CD8-positive, alpha-beta memory T cell (primary cell): ENCODE measurements at regions not wholly inside any gene's neighbourhood (a gene's known extent, or its start where the extent isn't known, plus 50 kb on each side); places are given as distances from the start of the nearest gene placed in this dataset.

Source experiments
- CTCF ChIA-PET: fragments of 350-600 bp; sonication (Branson Sonifier 250); formaldehyde crosslinking; loops from one replicate; lab custom pipeline; 2021; ENCODE audit warnings: antibody characterized with exemption; lab: Charles Lee
- POLR2A ChIA-PET: fragments of 350-600 bp; sonication (Branson Sonifier 250); formaldehyde crosslinking; loops from one replicate; lab custom pipeline; 2021; ENCODE audit warnings: antibody characterized with exemption; lab: Charles Lee
- DNase-seq, 5 donors: peaks; one replicate each; pipeline versions ENCODE4 v3.0.0 to v3.0.0-alpha.2; 2020 to 2022; ENCODE audit warnings: mixed read lengths in 1 of 5
- H3K27ac ChIP-seq: one replicate; pipeline ENCODE4 v1.7.0; 2013; ENCODE audit warnings: low read depth, mild to moderate bottlenecking, low read length, moderate library complexity
- H3K27me3 ChIP-seq: 2 replicates; pipeline ENCODE4 v1.7.0; 2013; ENCODE audit warnings: low read length, mild to moderate bottlenecking; ENCODE audit not compliant: insufficient read depth, poor library complexity, severe bottlenecking
- H3K36me3 ChIP-seq: 2 replicates; pipeline ENCODE4 v1.7.0; 2013; ENCODE audit warnings: mild to moderate bottlenecking, low read length, moderate library complexity; ENCODE audit not compliant: insufficient read depth
- H3K4me1 ChIP-seq: 2 replicates; pipeline ENCODE4 v1.7.0; 2013; ENCODE audit warnings: mild to moderate bottlenecking, low read length, moderate library complexity; ENCODE audit not compliant: insufficient read depth
- H3K4me3 ChIP-seq: 2 replicates; pipeline ENCODE4 v1.7.0; 2013; ENCODE audit warnings: mild to moderate bottlenecking, low read length
- H3K9me3 ChIP-seq: 2 replicates; pipeline ENCODE4 v1.7.0; 2013; ENCODE audit warnings: mild to moderate bottlenecking, low read length
- H3K27ac Mint-ChIP-seq, 8 donors: one replicate each; pipeline ENCODE4 v1.8.0; 2020 to 2021; ENCODE audit warnings: mixed read lengths in 8 of 8, mild to moderate bottlenecking in 6 of 8, inconsistent platforms in 3 of 8, moderate library complexity in 3 of 8
- H3K27me3 Mint-ChIP-seq, 2 donors: one replicate each; pipeline ENCODE4 v1.8.0; 2020 to 2021; ENCODE audit warnings: mixed read lengths in 2 of 2, mild to moderate bottlenecking in 1 of 2, moderate library complexity in 1 of 2
- H3K36me3 Mint-ChIP-seq, 3 donors: one replicate each; pipeline ENCODE4 v1.8.0; 2020 to 2021; ENCODE audit warnings: mixed read lengths in 3 of 3, inconsistent platforms in 1 of 3, mild to moderate bottlenecking in 1 of 3
- H3K4me1 Mint-ChIP-seq, 3 donors: one replicate each; pipeline ENCODE4 v1.8.0; 2020 to 2021; ENCODE audit warnings: mixed read lengths in 3 of 3, inconsistent platforms in 1 of 3, mild to moderate bottlenecking in 1 of 3
- H3K4me3 Mint-ChIP-seq, 7 donors: one replicate each; pipeline ENCODE4 v1.8.0; 2020 to 2021; ENCODE audit warnings: mixed read lengths in 7 of 7, mild to moderate bottlenecking in 6 of 7, moderate library complexity in 4 of 7, inconsistent platforms in 2 of 7
- H3K9me3 Mint-ChIP-seq, 5 donors: one replicate each; pipeline ENCODE4 v1.8.0; 2020 to 2022; ENCODE audit warnings: mixed read lengths in 5 of 5, mild to moderate bottlenecking in 3 of 5, moderate library complexity in 2 of 5, inconsistent platforms in 1 of 5

DNA sequence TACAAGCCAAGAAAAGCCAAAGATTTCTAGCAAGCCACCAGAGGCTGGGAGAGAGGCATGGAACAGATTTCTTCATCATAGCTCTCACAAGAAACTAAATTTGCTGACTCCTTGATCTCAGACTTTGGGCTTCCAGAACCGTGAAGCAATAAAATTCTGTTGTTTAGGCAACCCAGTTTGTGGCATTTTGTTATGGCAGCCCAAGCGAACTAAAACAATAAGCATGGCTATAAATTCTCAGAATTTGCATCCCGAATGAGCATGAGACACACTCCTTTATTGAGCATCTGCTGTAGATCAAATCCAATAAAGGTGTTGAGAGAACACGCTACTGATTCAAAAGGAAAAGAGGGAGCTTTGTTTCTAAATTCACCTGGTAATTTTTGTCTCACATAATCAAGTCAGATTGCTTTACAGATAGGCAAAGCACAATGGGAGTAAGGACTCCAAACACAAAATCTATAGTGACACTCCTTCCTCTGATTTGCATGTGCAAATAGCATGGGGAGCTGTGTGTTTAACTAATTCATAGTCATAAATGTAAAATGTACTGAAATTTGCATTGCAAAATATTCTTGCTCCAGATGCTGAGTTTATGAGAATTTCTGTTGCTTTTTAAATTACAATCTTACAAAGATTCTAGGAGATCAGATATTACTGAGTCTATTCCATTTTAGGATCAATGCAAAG lies 308.7 kb downstream of the MED10 start:
- ChIA-PET CTCF (no interaction called here), POLR2A (no interaction called here)
- no peaks in the 10 kb centered on the region for H3K36me3 Mint-ChIP-seq

DNA sequence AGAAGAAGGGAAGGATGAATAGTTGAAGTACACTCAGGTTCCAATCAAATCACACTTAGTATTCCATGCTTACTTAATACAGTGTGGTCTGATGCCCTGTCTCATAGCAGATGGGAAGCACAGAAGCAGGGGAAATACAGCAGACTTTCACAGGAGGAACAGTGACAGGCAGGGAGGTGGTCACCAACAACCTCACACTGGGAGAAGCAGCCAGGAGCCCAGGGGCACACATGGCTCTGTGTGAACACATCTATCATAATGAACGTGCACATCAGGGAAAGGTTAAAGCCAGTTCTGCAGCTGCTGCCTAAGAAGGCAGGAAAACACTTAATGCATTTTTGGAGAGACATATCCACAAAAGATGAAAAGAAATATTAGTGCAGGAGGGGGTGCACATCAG lies 312.3 kb downstream of the MED10 start:
- Histone ChIP-seq H3K27me3 (no peaks in the 10 kb centered on the region), H3K4me1 (no peaks in the 10 kb centered on the region), H3K36me3 (no peaks in the 10 kb centered on the region), H3K9me3 (no peaks in the 10 kb centered on the region), H3K27ac (no peak overlapping the region), H3K4me3 (no peak overlapping the region)
- no peak for DNase-seq
- H3K4me3 Mint-ChIP-seq, result no peak overlapping the region
- ChIA-PET CTCF (no interaction called here), POLR2A (no interaction called here)
- H3K36me3 Mint-ChIP-seq, result no peaks in the 10 kb centered on the region
- no peak overlapping the region for H3K27ac Mint-ChIP-seq
- no peaks in the 10 kb centered on the region for H3K4me1 Mint-ChIP-seq
- H3K9me3 Mint-ChIP-seq, result peaks cover 0 to 4% (median 0%) of the 10 kb centered on the region in 5 donors
- H3K27me3 Mint-ChIP-seq, result peaks cover 0 to 3% of the 10 kb centered on the region in 2 donors

More for the DNA sequence above, 308.7 kb downstream of the MED10 start:
- no peaks in the 10 kb centered on the region for H3K27me3 ChIP-seq
- H3K36me3 ChIP-seq, result no peaks in the 10 kb centered on the region
- Mint-ChIP-seq H3K4me1 (no peaks in the 10 kb centered on the region), H3K27ac (no peak overlapping the region), H3K4me3 (no peak overlapping the region), H3K27me3 (peaks cover 3 to 4% of the 10 kb centered on the region in 2 donors), H3K9me3 (peaks cover 0 to 5% (median 0%) of the 10 kb centered on the region in 5 donors)
- H3K4me3 ChIP-seq, result no peak overlapping the region
- DNase-seq, result no peak
- H3K27ac ChIP-seq, result no peak overlapping the region
- H3K9me3 ChIP-seq, result no peaks in the 10 kb centered on the region
- no peaks in the 10 kb centered on the region for H3K4me1 ChIP-seq

DNA sequence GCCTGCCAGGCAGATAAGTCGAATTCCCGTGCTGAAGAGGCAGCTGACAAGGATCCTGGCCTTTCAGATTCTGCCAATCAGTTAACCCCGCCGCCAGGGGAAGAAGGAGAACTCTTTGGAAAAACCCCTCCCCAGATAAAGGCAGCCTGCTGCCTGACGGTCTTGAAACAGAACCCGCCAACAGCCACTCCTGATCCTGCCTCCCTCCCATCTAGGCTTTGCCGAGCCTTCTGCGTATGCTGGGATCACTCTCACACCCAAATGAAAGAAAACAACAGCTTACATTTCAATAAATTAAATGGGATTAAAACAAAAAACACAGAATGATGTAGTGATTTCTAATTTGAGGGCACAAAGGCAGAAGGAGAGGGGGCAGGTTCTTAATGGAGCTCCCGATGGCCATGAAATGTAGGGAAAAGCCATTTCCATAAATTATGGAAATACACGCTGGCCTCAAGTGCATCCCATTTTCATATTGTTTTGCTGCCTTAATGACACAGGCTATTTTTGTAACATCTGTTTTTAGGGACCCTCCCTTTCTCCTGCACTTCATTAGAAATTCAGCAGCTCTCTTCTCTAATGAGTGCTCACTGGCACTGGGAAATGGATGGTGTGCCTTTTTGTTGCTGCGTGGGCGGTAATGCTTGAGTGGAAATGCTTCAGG lies 319.1 kb downstream of the MED10 start:
- Histone ChIP-seq H3K27me3 (no peaks in the 10 kb centered on the region), H3K9me3 (no peaks in the 10 kb centered on the region), H3K36me3 (no peaks in the 10 kb centered on the region), H3K4me3 (no peak overlapping the region), H3K27ac (no peak overlapping the region), H3K4me1 (no peaks in the 10 kb centered on the region)
- H3K9me3 Mint-ChIP-seq, result peaks cover 0 to 4% (median 0%) of the 10 kb centered on the region in 5 donors
- ChIA-PET CTCF (no interaction called here), POLR2A (no interaction called here)
- H3K4me1 Mint-ChIP-seq, result no peaks in the 10 kb centered on the region
- no peaks in the 10 kb centered on the region for H3K36me3 Mint-ChIP-seq
- H3K27ac Mint-ChIP-seq, result no peak overlapping the region
- no peak overlapping the region for H3K4me3 Mint-ChIP-seq
- no peak for DNase-seq
- H3K27me3 Mint-ChIP-seq, result no peaks in the 10 kb centered on the region

DNA sequence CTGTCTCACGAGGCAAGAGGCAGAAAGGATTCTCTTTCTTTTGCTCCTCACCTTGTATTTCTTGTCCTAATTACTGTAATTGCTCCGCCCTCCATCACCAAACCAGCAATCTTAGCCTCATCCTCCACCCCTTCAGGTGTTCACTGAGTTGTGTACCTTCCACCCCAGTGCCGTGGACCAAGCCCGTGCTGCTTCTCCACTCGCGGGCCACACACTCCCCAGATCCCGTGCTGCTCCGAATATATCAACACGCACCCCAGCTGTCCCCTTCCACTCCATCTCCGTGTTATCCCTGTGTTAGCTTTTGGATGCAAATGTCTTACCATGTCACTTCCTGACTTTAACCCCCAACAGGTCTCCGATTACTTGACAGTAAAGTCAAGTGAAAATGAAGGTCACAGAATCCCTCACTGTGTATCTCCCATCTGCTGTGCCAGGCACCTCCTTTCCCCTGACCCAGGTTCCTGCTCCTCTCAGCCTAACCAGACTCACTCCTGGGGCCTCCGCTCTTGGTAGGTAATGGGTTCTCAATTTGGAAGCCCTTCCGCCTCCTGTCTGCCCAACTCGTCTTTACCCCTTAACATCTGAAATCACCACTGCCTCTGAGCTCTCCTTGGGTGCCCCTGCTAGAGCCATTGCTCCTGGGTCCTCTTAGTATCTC lies 320.2 kb downstream of the MED10 start:
- H3K4me3 ChIP-seq, result no peak overlapping the region
- ChIA-PET CTCF (no interaction called here), POLR2A (no interaction called here)
- H3K9me3 ChIP-seq, result no peaks in the 10 kb centered on the region
- DNase-seq, result no peak
- Mint-ChIP-seq H3K4me3 (no peak overlapping the region), H3K4me1 (no peaks in the 10 kb centered on the region), H3K27ac (no peak overlapping the region), H3K27me3 (no peaks in the 10 kb centered on the region), H3K9me3 (peaks cover 0 to 4% (median 0%) of the 10 kb centered on the region in 5 donors), H3K36me3 (no peaks in the 10 kb centered on the region)
- no peaks in the 10 kb centered on the region for H3K27me3 ChIP-seq
- H3K36me3 ChIP-seq, result no peaks in the 10 kb centered on the region
- no peaks in the 10 kb centered on the region for H3K4me1 ChIP-seq
- H3K27ac ChIP-seq, result no peak overlapping the region

DNA sequence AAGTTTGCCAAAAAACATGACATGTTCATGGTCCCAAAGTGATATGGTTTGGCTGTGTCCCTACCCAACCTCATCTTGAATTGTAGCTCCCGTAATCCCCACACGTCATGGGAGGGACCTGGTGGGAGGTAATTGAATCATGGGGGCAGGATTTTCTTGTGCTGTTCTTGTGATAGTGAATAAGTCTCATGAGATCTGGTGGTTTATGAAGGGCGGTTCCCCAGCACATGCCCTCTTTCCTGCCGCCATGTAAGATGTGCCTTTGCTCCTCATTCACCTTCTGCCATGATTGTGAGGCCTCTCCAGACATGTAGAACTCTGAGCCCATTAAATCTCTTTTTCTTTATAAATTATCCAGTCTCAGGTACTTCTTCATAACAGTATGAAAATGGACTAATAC lies 322.1 kb downstream of the MED10 start:
- H3K9me3 ChIP-seq, result no peaks in the 10 kb centered on the region
- H3K4me3 ChIP-seq, result no peak overlapping the region
- H3K27ac Mint-ChIP-seq, result no peak overlapping the region
- H3K4me1 ChIP-seq, result no peaks in the 10 kb centered on the region
- H3K4me3 Mint-ChIP-seq, result no peak overlapping the region
- DNase-seq, result no peak
- no peaks in the 10 kb centered on the region for H3K4me1 Mint-ChIP-seq
- no peaks in the 10 kb centered on the region for H3K27me3 ChIP-seq
- ChIA-PET POLR2A (no interaction called here), CTCF (no interaction called here)
- no peaks in the 10 kb centered on the region for H3K36me3 ChIP-seq
- no peaks in the 10 kb centered on the region for H3K36me3 Mint-ChIP-seq
- H3K9me3 Mint-ChIP-seq, result peaks cover 0 to 4% (median 1%) of the 10 kb centered on the region in 5 donors
- H3K27me3 Mint-ChIP-seq, result no peaks in the 10 kb centered on the region
- no peak overlapping the region for H3K27ac ChIP-seq

DNA sequence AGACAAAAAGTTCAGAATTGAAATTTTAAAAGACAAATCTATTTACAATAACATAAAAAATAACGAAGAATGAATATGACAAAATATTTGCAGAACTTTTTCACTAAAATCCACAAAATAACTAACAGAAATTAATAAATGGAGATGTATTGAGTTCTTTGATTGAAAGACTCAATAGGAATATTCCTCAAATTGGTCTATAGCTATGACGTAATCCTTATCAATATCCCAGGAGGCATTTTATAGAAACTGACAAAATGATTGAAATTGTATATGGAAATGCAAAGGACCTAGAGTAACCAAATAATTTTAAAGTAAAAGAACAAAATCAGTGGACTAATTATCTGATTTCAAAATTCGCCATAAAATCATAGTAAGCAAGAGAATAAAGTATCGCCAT lies 328.7 kb downstream of the MED10 start:
- Mint-ChIP-seq H3K27me3 (no peaks in the 10 kb centered on the region), H3K4me1 (no peaks in the 10 kb centered on the region), H3K9me3 (peaks cover 0 to 6% (median 1%) of the 10 kb centered on the region in 5 donors), H3K36me3 (no peaks in the 10 kb centered on the region), H3K4me3 (no peak overlapping the region), H3K27ac (no peak overlapping the region)
- ChIA-PET CTCF (no interaction called here), POLR2A (no interaction called here)
- Histone ChIP-seq H3K27ac (no peak overlapping the region), H3K4me1 (no peaks in the 10 kb centered on the region), H3K27me3 (no peaks in the 10 kb centered on the region), H3K9me3 (no peaks in the 10 kb centered on the region), H3K36me3 (no peaks in the 10 kb centered on the region), H3K4me3 (no peak overlapping the region)
- no peak for DNase-seq

DNA sequence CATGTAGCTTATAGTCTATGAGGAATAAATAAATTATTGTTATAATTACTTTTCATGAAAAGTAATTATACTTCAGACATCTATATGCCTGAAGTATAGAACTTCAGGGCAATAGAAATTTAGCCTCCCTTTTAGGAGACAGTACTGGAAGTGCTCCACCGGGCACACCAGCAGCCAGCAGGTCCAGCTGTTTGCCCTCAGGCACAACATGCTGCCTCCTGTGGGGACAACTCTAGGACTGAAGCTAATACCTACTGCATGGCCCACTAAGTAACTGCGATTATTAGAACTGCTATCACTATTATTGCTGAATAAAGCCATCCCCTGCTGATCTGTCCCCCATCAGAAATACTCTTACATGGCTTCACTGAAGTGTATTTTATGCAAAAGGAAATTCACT lies 329.6 kb downstream of the MED10 start:
- ChIA-PET CTCF (no interaction called here), POLR2A (no interaction called here)
- DNase-seq, result no peak
- Mint-ChIP-seq H3K9me3 (peaks cover 0 to 6% (median 0%) of the 10 kb centered on the region in 5 donors), H3K36me3 (no peaks in the 10 kb centered on the region), H3K27me3 (no peaks in the 10 kb centered on the region), H3K4me1 (no peaks in the 10 kb centered on the region), H3K27ac (no peak overlapping the region), H3K4me3 (no peak overlapping the region)
- Histone ChIP-seq H3K4me3 (no peak overlapping the region), H3K4me1 (no peaks in the 10 kb centered on the region), H3K27ac (no peak overlapping the region), H3K27me3 (no peaks in the 10 kb centered on the region), H3K36me3 (no peaks in the 10 kb centered on the region), H3K9me3 (no peaks in the 10 kb centered on the region)

DNA sequence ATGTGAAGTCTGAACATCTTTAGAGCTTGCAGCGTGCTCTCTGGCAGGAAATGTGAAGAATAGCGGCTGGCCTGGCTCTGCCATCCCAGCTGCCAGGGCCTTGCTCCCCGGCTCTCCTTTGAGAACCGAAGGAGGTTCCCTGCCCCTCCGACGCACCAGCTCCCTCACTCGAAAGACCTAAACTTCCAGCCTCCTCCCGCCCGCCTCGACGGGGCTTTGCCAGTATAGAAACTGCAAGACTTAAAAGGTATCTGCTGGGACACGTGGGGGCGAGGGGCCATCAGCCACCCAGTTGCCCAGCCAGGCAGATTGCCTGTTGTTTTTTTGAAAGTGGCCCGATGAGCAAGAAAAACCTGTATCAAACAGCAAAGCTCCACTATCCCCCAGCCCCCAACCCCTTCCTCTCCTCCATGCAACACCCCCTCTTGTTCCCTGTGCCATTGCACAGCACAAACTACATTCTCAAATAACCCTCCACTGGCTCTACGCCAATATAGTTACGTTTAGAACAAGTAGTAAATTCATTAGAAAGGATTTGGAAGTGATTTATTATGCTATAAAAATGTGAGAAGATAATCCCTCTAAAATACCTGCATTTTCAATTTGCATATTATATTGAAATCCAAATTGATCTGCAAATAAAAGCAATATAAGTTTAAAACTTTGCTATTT lies 331.9 kb downstream of the MED10 start:
- ChIA-PET POLR2A (no interaction called here), CTCF (no interaction called here)
- Histone ChIP-seq H3K27me3 (no peaks in the 10 kb centered on the region), H3K4me3 (no peak overlapping the region), H3K4me1 (no peaks in the 10 kb centered on the region), H3K36me3 (no peaks in the 10 kb centered on the region), H3K27ac (no peak overlapping the region), H3K9me3 (no peaks in the 10 kb centered on the region)
- no peaks in the 10 kb centered on the region for H3K4me1 Mint-ChIP-seq
- H3K27me3 Mint-ChIP-seq, result peaks cover 0 to 2% of the 10 kb centered on the region in 2 donors
- H3K36me3 Mint-ChIP-seq, result no peaks in the 10 kb centered on the region
- no peak overlapping the region for H3K4me3 Mint-ChIP-seq
- no peak overlapping the region for H3K27ac Mint-ChIP-seq
- DNase-seq, result no peak
- H3K9me3 Mint-ChIP-seq, result peaks cover 0 to 4% (median 0%) of the 10 kb centered on the region in 5 donors
